ENCODE measurements at regions not wholly inside any gene's neighbourhood (a gene's known extent, or its start where the extent isn't known, plus 50 kb on each side); places are given as distances from the start of the nearest gene placed in this dataset.
"Not testable (repeated sequence)": the region's sequence is repeated elsewhere in the genome, so short reads cannot be mapped to it uniquely, and the experiment has no call there.

GRCh38 chr15:35282965-35283496, 197.9 kb upstream of the NANOGP8 start:
- no peak for DNase-seq (ENCODE audit: low spot score)

- DNase-seq (ENCODE audit: low spot score) = no peak
Measured at GRCh38 chr15:35281515-35281914, 196.4 kb upstream of the NANOGP8 start.

GRCh38 chr15:35279811-35280210, 194.7 kb upstream of the NANOGP8 start:
- no peak for DNase-seq (ENCODE audit: low spot score)

- DNase-seq (ENCODE audit: low spot score) = no peak
Measured at GRCh38 chr15:35271371-35272043, 186.4 kb upstream of the NANOGP8 start.

GRCh38 chr15:35260941-35261340, 175.8 kb upstream of the NANOGP8 start:
- DNase-seq (ENCODE audit: low spot score) = no peak

GRCh38 chr15:35260274-35260673, 175.2 kb upstream of the NANOGP8 start:
- not testable (repeated sequence) for DNase-seq (ENCODE audit: low spot score)

GRCh38 chr15:35256551-35256950, 171.5 kb upstream of the NANOGP8 start:
- DNase-seq (ENCODE audit: low spot score) = no peak

- no peak for DNase-seq (ENCODE audit: low spot score)
Measured at GRCh38 chr15:35256141-35256540, 171.0 kb upstream of the NANOGP8 start.

- not testable (repeated sequence) for DNase-seq (ENCODE audit: low spot score)
Measured at GRCh38 chr15:35254908-35255307, 169.8 kb upstream of the NANOGP8 start.

- no peak for DNase-seq (ENCODE audit: low spot score)
Measured at GRCh38 chr15:35254062-35254461, 169.0 kb upstream of the NANOGP8 start.

- no peak for DNase-seq (ENCODE audit: low spot score)
Measured at GRCh38 chr15:35252351-35252865, 167.3 kb upstream of the NANOGP8 start.

- DNase-seq (ENCODE audit: low spot score) = no peak
Measured at GRCh38 chr15:35247150-35247549, 162.1 kb upstream of the NANOGP8 start.

GRCh38 chr15:35246451-35246850, 161.4 kb upstream of the NANOGP8 start:
- no peak for DNase-seq (ENCODE audit: low spot score)

- DNase-seq (ENCODE audit: low spot score) = not testable (repeated sequence)
Measured at GRCh38 chr15:35245681-35246080, 160.6 kb upstream of the NANOGP8 start.

- DNase-seq (ENCODE audit: low spot score) = no peak
Measured at GRCh38 chr15:35244227-35244626, 159.1 kb upstream of the NANOGP8 start.

GRCh38 chr15:35243758-35244157, 158.7 kb upstream of the NANOGP8 start:
- DNase-seq (ENCODE audit: low spot score) = no peak

GRCh38 chr15:35239693-35240092, 154.6 kb upstream of the NANOGP8 start:
- DNase-seq (ENCODE audit: low spot score) = not testable (repeated sequence)

- not testable (repeated sequence) for DNase-seq (ENCODE audit: low spot score)
Measured at GRCh38 chr15:35238448-35238847, 153.4 kb upstream of the NANOGP8 start.

GRCh38 chr15:35229085-35229484, 144.0 kb upstream of the NANOGP8 start:
- no peak for DNase-seq (ENCODE audit: low spot score)

- no peak for DNase-seq (ENCODE audit: low spot score)
Measured at GRCh38 chr15:35218215-35218614, 133.1 kb upstream of the NANOGP8 start.

GRCh38 chr15:35215093-35215492, 130.0 kb upstream of the NANOGP8 start:
- DNase-seq (ENCODE audit: low spot score) = no peak

GRCh38 chr15:35211240-35211902, 126.3 kb upstream of the NANOGP8 start:
- DNase-seq (ENCODE audit: low spot score) = no peak

- DNase-seq (ENCODE audit: low spot score) = no peak
Measured at GRCh38 chr15:35210370-35210769, 125.3 kb upstream of the NANOGP8 start.
